Stimulated activated CD4-positive, alpha-beta T cell treated with anti-CD3 and anti-CD28 coated beads, Interleukin-15, amount 100 ng/mL, for 24 hours (primary cell): ENCODE measurements at regions not wholly inside any gene's neighbourhood (a gene's known extent, or its start where the extent isn't known, plus 50 kb on each side); places are given as distances from the start of the nearest gene placed in this dataset.

Experiments used
- DNase-seq: peaks from one replicate; pipeline ENCODE4 v3.0.0-alpha.2; 2020

- DNase-seq = no peak
Observed at GRCh38 chr4:138078751-138079520, 163.2 kb downstream of the SLC7A11 start.

- DNase-seq = no peak
Observed at GRCh38 chr4:138078253-138078652, 163.9 kb downstream of the SLC7A11 start.

GRCh38 chr4:138076561-138076960 lies 165.6 kb downstream of the SLC7A11 start:
- no peak for DNase-seq

DNA sequence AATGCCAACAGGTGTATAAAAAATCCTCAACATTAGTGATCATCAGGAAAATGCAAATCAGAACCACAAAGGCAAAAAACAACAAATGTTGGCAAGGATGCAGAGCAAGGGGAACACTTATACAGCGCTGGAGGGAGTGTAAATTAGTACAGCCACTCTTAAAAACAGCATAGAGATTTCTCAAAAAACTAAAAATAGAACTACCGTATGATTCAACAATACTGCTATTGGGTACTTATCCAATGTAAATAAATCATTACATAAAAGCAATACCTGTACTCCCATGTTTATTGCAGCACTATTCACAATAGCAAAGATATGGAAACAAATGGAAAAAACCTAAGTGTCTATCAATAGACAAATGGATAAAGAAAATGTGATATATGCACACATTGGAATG lies 171.3 kb downstream of the SLC7A11 start:
- no peak for DNase-seq

GRCh38 chr4:138063581-138063980 lies 178.6 kb downstream of the SLC7A11 start:
- no peak for DNase-seq

DNA sequence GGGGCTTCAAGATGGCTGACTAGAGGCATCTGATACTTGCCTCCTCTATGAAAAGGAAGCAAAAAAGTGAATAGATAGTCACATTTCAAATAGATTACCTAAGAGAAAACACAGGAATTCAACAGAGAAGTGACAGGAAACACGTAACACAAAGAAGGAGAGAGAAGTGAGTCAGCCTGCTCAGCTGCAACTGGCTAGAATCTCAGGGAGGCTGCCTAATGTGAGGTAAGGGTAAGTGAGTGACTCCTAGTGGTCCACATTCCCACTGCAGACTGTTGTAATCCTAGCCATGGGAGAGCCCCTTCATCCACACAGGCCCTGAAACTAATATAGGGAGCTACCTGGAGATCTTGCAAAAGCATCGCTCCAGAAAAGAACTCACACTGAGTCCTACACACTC lies 179.2 kb downstream of the SLC7A11 start:
- no peak for DNase-seq

GRCh38 chr4:138056541-138056940 lies 185.6 kb downstream of the SLC7A11 start:
- DNase-seq = no peak

DNA sequence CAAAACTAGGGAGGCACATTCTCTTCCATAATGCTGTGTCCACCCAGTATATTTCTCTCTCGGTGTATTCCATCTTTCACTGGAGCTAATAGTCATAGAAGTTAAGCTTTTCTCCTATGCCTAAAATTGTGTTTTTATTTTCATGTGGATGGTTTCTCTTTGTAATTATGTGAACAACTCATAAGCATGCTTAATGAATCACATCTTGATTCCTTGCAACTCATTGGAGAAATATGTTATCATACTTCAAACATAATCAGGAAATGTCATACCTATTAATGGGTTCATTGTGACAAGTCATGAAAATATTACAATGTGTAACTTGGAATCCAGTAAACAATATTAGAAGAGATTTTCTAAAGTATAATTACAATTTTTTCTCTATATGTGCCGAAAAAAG lies 186.3 kb downstream of the SLC7A11 start:
- DNase-seq = no peak

DNA sequence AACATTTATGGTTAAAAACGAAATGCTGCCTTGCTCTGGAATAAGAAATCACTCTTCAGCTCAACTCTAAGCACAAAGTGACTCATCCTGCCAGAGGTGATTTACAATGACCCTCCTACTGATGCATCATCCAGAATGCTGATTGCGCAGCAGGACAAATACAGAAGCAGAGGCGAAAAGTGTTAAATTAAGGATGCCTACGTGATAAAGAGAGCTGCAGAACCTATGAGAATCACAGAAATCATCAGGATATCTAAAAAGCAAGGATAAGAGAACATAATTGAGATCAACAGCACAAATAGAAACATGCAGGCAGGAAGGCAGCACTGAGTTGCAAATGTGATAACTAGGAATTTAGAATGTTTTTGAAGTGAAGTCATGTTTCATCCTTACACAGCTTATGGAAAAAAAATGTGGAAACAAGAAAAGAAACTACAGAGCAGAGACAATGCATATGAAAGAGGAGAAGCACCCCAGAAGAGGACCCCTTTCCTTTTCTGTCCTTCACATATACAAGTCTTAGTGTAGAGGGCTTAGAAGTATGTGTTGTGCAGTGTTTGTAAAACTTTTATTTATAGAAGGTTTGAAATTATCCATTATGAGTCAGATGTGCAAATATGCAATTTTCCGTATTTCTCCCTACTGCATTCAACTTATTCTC lies 188.4 kb downstream of the SLC7A11 start:
- no peak for DNase-seq

GRCh38 chr4:138052806-138053632 lies 189.1 kb downstream of the SLC7A11 start:
- DNase-seq = no peak

DNA sequence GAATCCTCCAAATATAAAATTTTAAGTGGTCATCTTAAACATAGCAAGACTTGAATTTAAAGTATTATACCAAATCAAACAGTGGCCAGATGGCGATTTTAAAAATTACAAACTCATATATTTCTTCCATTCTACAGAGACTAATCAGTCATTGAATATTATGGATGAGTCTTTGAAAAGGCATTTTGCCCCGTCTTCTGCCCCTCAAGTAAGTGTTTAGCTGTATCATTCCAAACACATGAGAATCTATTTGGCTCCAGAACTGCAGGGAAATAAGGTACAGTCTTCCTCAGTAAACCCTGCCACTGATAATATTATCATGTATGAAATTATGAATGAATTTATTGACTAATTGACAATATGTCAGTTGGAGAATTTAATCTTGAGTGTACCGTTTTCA lies 191.0 kb downstream of the SLC7A11 start:
- no peak for DNase-seq

GRCh38 chr4:138050601-138051000 lies 191.5 kb downstream of the SLC7A11 start:
- DNase-seq = no peak

DNA sequence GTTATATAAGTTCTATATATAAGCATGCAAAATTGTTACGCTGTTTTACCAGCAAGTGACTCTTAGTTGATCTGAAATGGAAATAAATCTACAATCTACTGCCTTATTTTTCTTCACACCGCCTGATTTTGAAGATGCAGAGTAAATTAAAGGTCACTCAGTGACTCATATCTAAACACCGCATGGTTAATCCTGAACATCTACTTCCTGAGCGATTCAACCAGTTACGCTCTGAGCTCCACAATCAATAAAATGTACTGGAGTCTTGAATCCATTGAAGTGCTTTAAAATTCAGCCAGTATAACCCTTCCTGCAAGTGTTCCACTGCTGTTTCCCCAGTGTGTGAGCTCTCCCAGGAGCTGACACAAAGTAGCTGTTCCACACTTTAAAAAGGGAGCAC lies 192.8 kb downstream of the SLC7A11 start:
- no peak for DNase-seq

DNA sequence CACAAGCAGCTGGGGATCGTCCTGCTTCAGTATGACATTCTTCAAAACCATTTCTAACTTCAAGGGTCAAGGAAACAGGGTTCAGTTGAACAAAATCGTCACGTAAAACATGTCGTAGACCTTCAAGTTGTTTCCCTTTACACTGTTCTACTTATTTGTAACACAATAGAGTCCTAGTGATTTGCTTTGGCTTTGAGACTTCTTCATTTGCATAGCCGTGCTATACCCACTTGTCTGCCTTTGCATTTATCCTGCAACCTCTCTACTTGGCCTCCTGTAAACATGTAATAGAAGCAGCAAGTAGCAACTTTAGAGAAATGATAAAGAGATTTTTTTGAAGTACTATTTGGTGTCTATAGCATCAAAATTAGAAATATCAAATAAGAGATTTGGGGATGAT lies 194.9 kb downstream of the SLC7A11 start:
- DNase-seq = no peak

DNA sequence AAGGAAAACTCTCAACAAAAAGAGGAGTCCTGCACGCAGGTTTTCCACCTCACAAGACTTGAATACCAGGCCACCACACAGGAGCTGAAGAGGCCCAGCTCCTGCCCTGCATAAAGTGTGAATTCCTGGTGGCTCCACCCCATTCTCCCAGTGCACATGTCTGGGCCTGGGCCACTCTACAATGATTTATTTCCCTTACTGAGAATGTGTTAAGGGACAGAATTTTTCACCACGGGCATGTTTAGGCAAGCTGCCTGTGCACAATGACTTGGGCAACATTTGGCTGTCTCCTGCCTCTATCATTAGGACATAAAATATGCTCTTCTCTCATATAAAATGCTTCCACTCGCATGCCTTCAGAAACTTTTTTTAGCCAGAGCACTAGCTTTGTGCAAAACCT lies 197.1 kb downstream of the SLC7A11 start:
- DNase-seq = no peak

- DNase-seq = no peak
Observed at GRCh38 chr4:138039010-138039409, 203.1 kb downstream of the SLC7A11 start.

- no peak for DNase-seq
Observed at GRCh38 chr4:138037696-138038095, 204.5 kb downstream of the SLC7A11 start.

GRCh38 chr4:138035781-138036258 lies 206.3 kb downstream of the SLC7A11 start:
- DNase-seq = no peak

GRCh38 chr4:138034871-138035270 lies 207.3 kb downstream of the SLC7A11 start:
- DNase-seq = no peak

DNA sequence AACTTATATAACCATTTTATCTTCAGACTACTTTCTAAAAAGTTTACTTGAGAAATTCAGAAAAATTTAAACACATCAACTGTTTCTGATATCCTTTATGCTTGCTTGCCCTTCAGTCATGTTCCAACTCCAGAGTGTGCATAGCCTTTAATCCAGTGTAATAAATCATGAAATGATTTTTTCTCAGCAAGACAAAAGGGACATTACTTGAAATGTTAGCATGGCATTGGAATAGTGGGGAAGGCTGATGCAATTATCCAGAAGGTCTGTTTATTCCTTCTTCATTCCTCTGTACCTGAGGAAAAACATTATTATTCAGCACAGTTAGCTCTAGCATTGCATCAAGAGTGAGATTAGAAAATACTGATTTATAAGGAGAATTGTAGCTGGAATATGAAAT lies 209.9 kb downstream of the SLC7A11 start:
- no peak for DNase-seq

DNA sequence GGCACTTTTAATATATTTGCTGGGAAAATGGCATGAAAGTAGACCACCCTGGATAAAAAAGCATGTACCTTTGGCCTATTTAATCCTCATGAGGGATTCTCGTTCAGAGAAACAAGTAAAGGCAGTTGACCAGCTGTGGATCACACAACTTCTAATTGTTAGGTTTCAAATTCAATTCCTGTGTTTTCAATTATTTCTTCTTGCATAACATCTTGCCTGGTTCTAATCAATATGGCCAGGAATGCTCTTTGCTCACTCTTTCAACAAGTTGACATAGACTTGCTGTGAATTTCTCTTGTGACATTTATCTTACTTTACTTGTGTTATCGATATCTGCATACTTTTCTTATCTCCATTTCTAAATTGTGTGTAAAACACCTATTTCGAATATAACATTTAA lies 211.8 kb downstream of the SLC7A11 start:
- no peak for DNase-seq

GRCh38 chr4:138028923-138029322 lies 213.2 kb downstream of the SLC7A11 start:
- no peak for DNase-seq

GRCh38 chr4:138021139-138021830 lies 220.9 kb downstream of the SLC7A11 start:
- DNase-seq = no peak
